Neuronal stem cell (in vitro differentiated cells): ENCODE measurements at regions not wholly inside any gene's neighbourhood (a gene's known extent, or its start where the extent isn't known, plus 50 kb on each side); places are given as distances from the start of the nearest gene placed in this dataset.

Experiments
- DNase-seq: peaks from one replicate; pipeline ENCODE4 v3.0.0-alpha.2; 2013; ENCODE audit warnings: low spot score
- H2AFZ ChIP-seq: one replicate; pipeline ENCODE4 v1.6.1; 2013; ENCODE audit warnings: mild to moderate bottlenecking, low read length, inconsistent platforms
- H2AK5ac ChIP-seq: 2 replicates; pipeline ENCODE4 v1.6.1; 2013; ENCODE audit warnings: low read depth, mild to moderate bottlenecking, inconsistent platforms, low read length, moderate library complexity, mixed read lengths
- H2BK120ac ChIP-seq: 2 replicates; pipeline ENCODE4 v1.6.1; 2013; ENCODE audit warnings: low read depth, mild to moderate bottlenecking, inconsistent platforms, low read length, moderate library complexity, mixed read lengths
- H2BK12ac ChIP-seq: one replicate; pipeline ENCODE4 v1.6.1; 2013; ENCODE audit warnings: low read length, inconsistent platforms
- H2BK15ac ChIP-seq: 2 replicates; pipeline ENCODE4 v1.6.1; 2013; ENCODE audit warnings: mild to moderate bottlenecking, low read length, inconsistent platforms, mixed read lengths
- H2BK5ac ChIP-seq: one replicate; pipeline ENCODE4 v1.6.1; 2013; ENCODE audit warnings: inconsistent platforms, mild to moderate bottlenecking, low read length, moderate library complexity
- H3K14ac ChIP-seq: one replicate; pipeline ENCODE4 v1.6.1; 2013; ENCODE audit warnings: low read length, inconsistent platforms
- H3K18ac ChIP-seq: 2 replicates; pipeline ENCODE4 v1.6.1; 2013; ENCODE audit warnings: low read length, inconsistent platforms
- H3K23ac ChIP-seq: 2 replicates; pipeline ENCODE4 v1.6.1; 2013; ENCODE audit warnings: low read depth, mild to moderate bottlenecking, mixed read lengths, low read length, inconsistent platforms; ENCODE audit not compliant: poor library complexity
- H3K27ac ChIP-seq: replicated peaks from 3 replicates; pipeline ENCODE4 v1.5.1; 2013; ENCODE audit warnings: low read length, inconsistent platforms
- H3K27me3 ChIP-seq, 3 experiments: 2 replicates each; pipeline ENCODE4 v1.6.1; 2013; ENCODE audit warnings: low read length in 3 of 3, mild to moderate bottlenecking in 2 of 3, inconsistent platforms in 1 of 3, low read depth in 1 of 3, mixed read lengths in 1 of 3, moderate library complexity in 1 of 3; ENCODE audit not compliant: control insufficient read depth in 3 of 3, insufficient read depth in 3 of 3
- H3K36me3 ChIP-seq, 2 donors: replicated peaks in 1 of 2; 2 replicates each; pipeline ENCODE4 v1.6.1; 2013; ENCODE audit warnings: low read length in 2 of 2; ENCODE audit not compliant: control insufficient read depth in 2 of 2, insufficient read depth in 2 of 2
- H3K4ac ChIP-seq: 2 replicates; pipeline ENCODE4 v1.6.1; 2013; ENCODE audit warnings: inconsistent platforms, mild to moderate bottlenecking, low read length, moderate library complexity
- H3K4me1 ChIP-seq, 2 donors: 1 replicate in 1 of 2; 2 replicates in 1 of 2; pipeline ENCODE4 v1.6.1; 2013; ENCODE audit warnings: low read length in 2 of 2, low read depth in 1 of 2; ENCODE audit not compliant: control insufficient read depth in 2 of 2, insufficient read depth in 1 of 2
- H3K4me2 ChIP-seq: one replicate; pipeline ENCODE4 v1.6.1; 2013; ENCODE audit warnings: mild to moderate bottlenecking, low read length, inconsistent platforms; ENCODE audit not compliant: insufficient read depth, poor library complexity, severe bottlenecking
- H3K4me3 ChIP-seq, 2 donors: 2 replicates each; pipeline ENCODE4 v1.5.1; 2013; ENCODE audit warnings: low read length in 2 of 2, mild to moderate bottlenecking in 2 of 2, inconsistent platforms in 1 of 2, moderate library complexity in 1 of 2
- H3K79me1 ChIP-seq: one replicate; pipeline ENCODE4 v1.6.1; 2013; ENCODE audit warnings: low read depth, mild to moderate bottlenecking, inconsistent platforms, low read length, moderate library complexity
- H3K9ac ChIP-seq: one replicate; pipeline ENCODE4 v1.6.1; 2013; ENCODE audit warnings: mild to moderate bottlenecking, low read depth, low read length, inconsistent platforms; ENCODE audit not compliant: poor library complexity
- H3K9me3 ChIP-seq, 2 donors: replicated peaks in 1 of 2; 2 replicates each; pipeline versions ENCODE3 to v1.6.1; 2013; ENCODE audit warnings: low read length in 2 of 2, mild to moderate bottlenecking in 2 of 2, inconsistent platforms in 1 of 2, low read depth in 1 of 2, mixed read lengths in 1 of 2, moderate library complexity in 1 of 2; ENCODE audit not compliant: control insufficient read depth in 2 of 2, insufficient read depth in 1 of 2
- H4K8ac ChIP-seq: one replicate; pipeline ENCODE4 v1.6.1; 2013; ENCODE audit warnings: low read depth, mild to moderate bottlenecking, inconsistent platforms, low read length, moderate library complexity
- H4K91ac ChIP-seq: one replicate; pipeline ENCODE4 v1.6.1; 2013; ENCODE audit warnings: low read length, low read depth, mild to moderate bottlenecking, inconsistent platforms; ENCODE audit not compliant: poor library complexity
- WGBS, 2 donors: extraction: QIAGEN DNeasy Blood & Tissue Kit; methylation state at CpG; one replicate each; pipeline ENCODE4 v1.1.7; 2013; ENCODE audit warnings: missing lambda C conversion rate in 2 of 2, mixed read lengths in 1 of 2; ENCODE audit not compliant: insufficient read length in 2 of 2, insufficient replicate concordance in 1 of 2; ENCODE audit errors: extremely low coverage in 2 of 2; 5-methylcytosine and 5-hydroxymethylcytosine counted together

GRCh38 chr6:167569041-167569805 lies 244.3 kb downstream of the TTLL2 start:
- no peaks in the 10 kb centered on the region for H3K36me3 ChIP-seq
- peaks cover 17 to 19% of the 10 kb centered on the region in 2 donors for H3K4me1 ChIP-seq
- H3K4ac ChIP-seq: no peak overlapping the region
- H4K91ac ChIP-seq: no peak overlapping the region
- H3K23ac ChIP-seq: no peak overlapping the region
- no peaks in the 10 kb centered on the region for H3K79me1 ChIP-seq
- H3K4me2 ChIP-seq: no peak overlapping the region
- H3K4me3 ChIP-seq: no peak overlapping the region
- DNase-seq: no peak
- no peak overlapping the region for H2AK5ac ChIP-seq
- no peak overlapping the region for H2BK5ac ChIP-seq
- peak overlapping the region; percentile 38 for H2AFZ ChIP-seq
- H2BK15ac ChIP-seq: no peak overlapping the region
- H3K9ac ChIP-seq: no peak overlapping the region
- H4K8ac ChIP-seq: no peak overlapping the region
- no CpG with 5 or more reads among the region's 31 CpGs for WGBS, 2 donors
- peak overlapping the region; percentile 92 for H3K18ac ChIP-seq
- H3K9me3 ChIP-seq: peaks cover 0 to 4% of the 10 kb centered on the region in 2 donors
- H2BK120ac ChIP-seq: no peak overlapping the region
- no peak overlapping the region for H3K14ac ChIP-seq
- no peak overlapping the region for H2BK12ac ChIP-seq
- no peak overlapping the region for H3K27ac ChIP-seq
- H3K27me3 ChIP-seq: no peaks in the 10 kb centered on the region

- peaks cover 17 to 19% of the 10 kb centered on the region in 2 donors for H3K4me1 ChIP-seq
- no peak for DNase-seq
- H2BK12ac ChIP-seq: no peak overlapping the region
- no peaks in the 10 kb centered on the region for H3K79me1 ChIP-seq
- H3K4me2 ChIP-seq: no peak overlapping the region
- no peak overlapping the region for H4K8ac ChIP-seq
- no peak overlapping the region for H2AFZ ChIP-seq
- no peak overlapping the region for H3K9ac ChIP-seq
- no peaks in the 10 kb centered on the region for H3K27me3 ChIP-seq
- no peak overlapping the region for H3K4me3 ChIP-seq
- WGBS, 2 donors: no CpG with 5 or more reads among the region's 14 CpGs
- peak overlapping the region; percentile 62 for H3K23ac ChIP-seq
- peak overlapping the region; percentile 76 for H2BK15ac ChIP-seq
- no peak overlapping the region for H3K4ac ChIP-seq
- peak overlapping the region; percentile 46 for H4K91ac ChIP-seq
- no peaks in the 10 kb centered on the region for H3K36me3 ChIP-seq
- no peak overlapping the region for H3K18ac ChIP-seq
- peak overlapping the region; percentile 10 for H2BK120ac ChIP-seq
- no peak overlapping the region for H3K27ac ChIP-seq
- no peak overlapping the region for H2AK5ac ChIP-seq
- no peak overlapping the region for H3K14ac ChIP-seq
- H3K9me3 ChIP-seq: no peaks in the 10 kb centered on the region
- H2BK5ac ChIP-seq: no peak overlapping the region
Observed at GRCh38 chr6:167569879-167570278, 245.0 kb downstream of the TTLL2 start.

GRCh38 chr6:167570460-167571400 lies 245.8 kb downstream of the TTLL2 start:
- H2AFZ ChIP-seq: no peak overlapping the region
- H2BK15ac ChIP-seq: peak overlapping the region; percentile 96
- H3K14ac ChIP-seq: no peak overlapping the region
- H3K9me3 ChIP-seq: no peaks in the 10 kb centered on the region
- no peaks in the 10 kb centered on the region for H3K79me1 ChIP-seq
- no peak overlapping the region for H3K9ac ChIP-seq
- no peak overlapping the region for H3K27ac ChIP-seq
- H3K4me3 ChIP-seq: no peak overlapping the region
- H2AK5ac ChIP-seq: peak overlapping the region; percentile 66
- no peak for DNase-seq
- H3K4me1 ChIP-seq: peaks cover 16 to 17% of the 10 kb centered on the region in 2 donors
- no peaks in the 10 kb centered on the region for H3K27me3 ChIP-seq
- no peak overlapping the region for H3K4me2 ChIP-seq
- peak overlapping the region; percentile 84 for H3K18ac ChIP-seq
- no peaks in the 10 kb centered on the region for H3K36me3 ChIP-seq
- H2BK120ac ChIP-seq: peak overlapping the region; percentile 10
- no peak overlapping the region for H4K8ac ChIP-seq
- no peak overlapping the region for H2BK5ac ChIP-seq
- H3K23ac ChIP-seq: no peak overlapping the region
- no peak overlapping the region for H3K4ac ChIP-seq
- no peak overlapping the region for H2BK12ac ChIP-seq
- WGBS, 2 donors: no CpG with 5 or more reads among the region's 25 CpGs
- H4K91ac ChIP-seq: peak overlapping the region; percentile 80

GRCh38 chr6:167571550-167571949 lies 246.7 kb downstream of the TTLL2 start:
- no peak overlapping the region for H2BK5ac ChIP-seq

More at GRCh38 chr6:167571550-167571949, 246.7 kb downstream of the TTLL2 start:
- H3K79me1 ChIP-seq: no peaks in the 10 kb centered on the region
- H3K23ac ChIP-seq: no peak overlapping the region
- WGBS, 2 donors: no CpG with 5 or more reads among the region's 9 CpGs
- H3K4me3 ChIP-seq: no peak overlapping the region
- H2BK12ac ChIP-seq: no peak overlapping the region
- no peaks in the 10 kb centered on the region for H3K27me3 ChIP-seq
- no peak overlapping the region for H2AFZ ChIP-seq
- H4K91ac ChIP-seq: no peak overlapping the region
- H2BK15ac ChIP-seq: no peak overlapping the region
- H3K9ac ChIP-seq: no peak overlapping the region
- peaks cover 8 to 10% of the 10 kb centered on the region in 2 donors for H3K4me1 ChIP-seq
- no peak overlapping the region for H3K27ac ChIP-seq
- DNase-seq: no peak
- H3K18ac ChIP-seq: peak overlapping the region; percentile 63
- H4K8ac ChIP-seq: no peak overlapping the region
- H3K9me3 ChIP-seq: no peaks in the 10 kb centered on the region
- no peak overlapping the region for H3K4ac ChIP-seq
- no peaks in the 10 kb centered on the region for H3K36me3 ChIP-seq
- no peak overlapping the region for H2BK120ac ChIP-seq
- H3K4me2 ChIP-seq: no peak overlapping the region
- H3K14ac ChIP-seq: no peak overlapping the region
- no peak overlapping the region for H2AK5ac ChIP-seq
